HG02981 (cell line): ENCODE measurements at regions not wholly inside any gene's neighbourhood (a gene's known extent, or its start where the extent isn't known, plus 50 kb on each side); places are given as distances from the start of the nearest gene placed in this dataset.

Experiments used
- ATAC-seq: cut with Tn5 transposase; IDR thresholded peaks from one replicate; pipeline ENCODE4 v1.9.1; 2021; ENCODE audit warnings: mild to moderate bottlenecking, moderate library complexity; ENCODE audit not compliant: unreplicated experiment

- ATAC-seq: no peak
Observed at GRCh38 chr9:20048437-20048836, 259.6 kb upstream of the SLC24A2 start.

GRCh38 chr9:20044686-20045085 is 255.8 kb upstream of the SLC24A2 start:
- no peak for ATAC-seq

GRCh38 chr9:20043461-20043860 is 254.6 kb upstream of the SLC24A2 start:
- ATAC-seq: peak; percentile 38

- peak; percentile 66 for ATAC-seq
Observed at GRCh38 chr9:20043035-20043434, 254.2 kb upstream of the SLC24A2 start.

- ATAC-seq: no peak
Observed at GRCh38 chr9:20042128-20042711, 253.4 kb upstream of the SLC24A2 start.

- ATAC-seq: no peak
Observed at GRCh38 chr9:20041697-20042081, 252.9 kb upstream of the SLC24A2 start.

GRCh38 chr9:20040991-20041696 is 252.3 kb upstream of the SLC24A2 start:
- no peak for ATAC-seq

- ATAC-seq: no peak
Observed at GRCh38 chr9:20037699-20038098, 248.9 kb upstream of the SLC24A2 start.

- no peak for ATAC-seq
Observed at GRCh38 chr9:20033511-20033910, 244.7 kb upstream of the SLC24A2 start.

GRCh38 chr9:20032413-20033006 is 243.7 kb upstream of the SLC24A2 start:
- ATAC-seq: no peak

GRCh38 chr9:20031836-20032235 is 243.0 kb upstream of the SLC24A2 start:
- ATAC-seq: no peak

GRCh38 chr9:20030671-20031070 is 241.8 kb upstream of the SLC24A2 start:
- ATAC-seq: no peak

- ATAC-seq: no peak
Observed at GRCh38 chr9:20030221-20030620, 241.4 kb upstream of the SLC24A2 start.

- ATAC-seq: no peak
Observed at GRCh38 chr9:20028849-20029231, 240.0 kb upstream of the SLC24A2 start.

- ATAC-seq: no peak
Observed at GRCh38 chr9:20028192-20028848, 239.5 kb upstream of the SLC24A2 start.

GRCh38 chr9:20023961-20024571 is 235.2 kb upstream of the SLC24A2 start:
- no peak for ATAC-seq

- ATAC-seq: no peak
Observed at GRCh38 chr9:20023210-20023905, 234.5 kb upstream of the SLC24A2 start.

- no peak for ATAC-seq
Observed at GRCh38 chr9:20022410-20022809, 233.6 kb upstream of the SLC24A2 start.

- ATAC-seq: no peak
Observed at GRCh38 chr9:20016611-20017010, 227.8 kb upstream of the SLC24A2 start.

GRCh38 chr9:20015427-20015931 is 226.6 kb upstream of the SLC24A2 start:
- ATAC-seq: no peak

GRCh38 chr9:20014168-20014567 is 225.3 kb upstream of the SLC24A2 start:
- no peak for ATAC-seq
